ENCODE measurements at regions not wholly inside any gene's neighbourhood (a gene's known extent, or its start where the extent isn't known, plus 50 kb on each side); places are given as distances from the start of the nearest gene placed in this dataset.
A peak's percentile ranks its signal among the peaks of the same experiment; 100 is the strongest.

- DNase-seq, result no peak
These were observed 517.2 kb downstream of the PLCL1 start for GRCh38 chr2:198321522-198322088.

DNA sequence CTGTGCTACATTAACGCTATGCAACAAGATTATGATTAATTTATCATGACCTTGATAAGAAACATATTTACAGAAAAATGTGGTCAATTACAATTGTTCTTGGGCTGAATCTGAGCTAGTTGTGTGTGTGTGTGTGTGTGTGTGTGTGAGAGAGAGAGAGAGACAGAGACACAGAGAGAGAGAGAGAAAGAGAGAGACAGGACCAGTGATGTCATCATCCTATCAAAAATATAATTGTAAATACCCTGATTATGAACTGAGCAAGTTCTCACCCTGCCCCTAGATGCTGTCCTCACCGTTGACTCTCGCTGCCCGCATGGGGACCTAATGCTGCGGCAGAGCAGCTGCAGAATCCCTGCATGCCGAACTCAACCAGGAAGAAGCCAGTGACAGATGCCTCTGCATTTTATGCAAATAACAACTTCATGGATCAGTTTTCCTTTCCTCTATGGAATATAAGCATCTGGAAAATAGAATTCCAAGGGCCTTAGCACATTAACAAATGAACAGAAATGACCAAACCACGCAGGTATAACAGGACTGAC, 512.5 kb downstream of the PLCL1 start:
- DNase-seq, result no peak

GRCh38 chr2:198315791-198316630, 511.6 kb downstream of the PLCL1 start:
- no peak for DNase-seq

GRCh38 chr2:198314559-198315153, 510.3 kb downstream of the PLCL1 start:
- DNase-seq, result no peak

DNA sequence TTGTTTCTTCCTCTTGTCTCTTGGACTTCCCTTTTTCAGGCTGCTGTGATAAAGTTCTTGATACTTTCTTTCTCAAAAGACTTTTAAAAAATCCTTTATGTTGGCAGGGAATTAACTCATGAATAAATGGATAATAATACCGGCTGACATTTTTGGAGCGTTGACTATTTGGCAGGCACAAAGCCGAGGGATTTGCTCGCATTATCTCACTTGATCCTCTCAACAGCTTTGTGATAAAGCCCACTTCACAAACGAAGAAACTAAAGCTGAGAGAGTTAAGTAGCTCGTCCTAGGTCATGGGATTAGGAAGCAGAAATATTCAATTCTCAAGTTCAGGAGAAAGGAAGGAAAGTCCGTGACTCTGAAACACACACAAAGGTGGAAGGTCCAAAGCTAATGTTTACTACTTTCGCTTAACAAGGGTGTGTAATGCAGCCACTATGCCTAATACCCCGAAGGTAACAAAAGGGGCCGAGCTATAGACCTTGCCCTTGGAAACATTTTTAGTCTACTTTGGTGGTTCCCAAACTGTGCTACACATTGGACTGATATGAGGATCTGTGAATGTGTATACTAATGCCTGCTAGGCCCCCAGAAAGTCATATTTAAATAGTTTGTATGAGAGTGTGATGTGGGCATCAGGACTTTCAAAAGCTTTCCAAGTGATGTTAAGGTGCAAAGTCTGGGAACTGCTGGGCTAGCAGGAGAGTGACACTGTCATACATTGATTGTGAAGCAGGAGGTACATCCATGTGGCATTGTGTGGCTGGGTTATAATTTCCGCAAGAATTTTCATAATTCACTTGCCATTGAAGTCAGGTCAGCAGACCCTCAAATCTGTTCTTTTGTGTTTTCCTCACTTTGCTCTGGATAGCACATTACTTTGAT, 508.4 kb downstream of the PLCL1 start:
- DNase-seq, result no peak

DNA sequence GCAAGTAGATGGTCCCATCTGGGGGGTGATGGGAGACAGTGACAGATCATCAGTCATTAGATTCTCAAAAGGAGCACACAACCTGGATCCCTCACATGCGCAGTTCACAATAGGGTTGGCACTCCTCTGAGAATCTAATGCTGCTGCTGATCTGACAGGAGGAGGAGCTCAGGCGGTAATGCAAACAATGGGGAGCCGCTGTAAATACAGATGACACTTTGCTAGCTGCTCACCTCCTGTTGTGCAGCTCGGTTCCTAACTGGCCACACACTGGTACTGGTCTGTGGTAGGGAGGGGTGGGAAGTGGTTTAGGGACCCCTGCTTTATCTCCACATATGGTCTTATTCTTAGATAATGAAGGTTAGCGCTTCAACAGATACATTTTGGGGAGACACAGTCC, 506.6 kb downstream of the PLCL1 start:
- DNase-seq, result no peak

GRCh38 chr2:198309673-198310280, 505.4 kb downstream of the PLCL1 start:
- DNase-seq, result peak; percentile 40

DNA sequence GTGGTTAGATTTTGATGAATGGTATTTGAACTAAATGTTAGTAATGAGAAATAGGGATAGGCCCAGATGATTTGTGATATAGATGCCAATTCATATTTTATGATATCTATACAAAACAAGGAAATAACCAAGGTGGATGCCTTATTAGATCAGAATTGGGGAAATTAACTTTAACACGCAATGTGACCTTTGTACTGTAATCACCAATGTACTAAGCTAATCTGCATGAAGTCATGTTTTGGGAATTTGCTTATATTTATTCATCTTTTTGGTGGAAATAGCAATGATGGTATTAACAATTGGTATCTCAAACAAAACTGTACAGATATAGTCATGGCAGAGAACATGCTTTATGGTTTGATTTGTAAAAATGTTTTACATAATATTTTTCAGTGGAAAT, 504.7 kb downstream of the PLCL1 start:
- no peak for DNase-seq

DNA sequence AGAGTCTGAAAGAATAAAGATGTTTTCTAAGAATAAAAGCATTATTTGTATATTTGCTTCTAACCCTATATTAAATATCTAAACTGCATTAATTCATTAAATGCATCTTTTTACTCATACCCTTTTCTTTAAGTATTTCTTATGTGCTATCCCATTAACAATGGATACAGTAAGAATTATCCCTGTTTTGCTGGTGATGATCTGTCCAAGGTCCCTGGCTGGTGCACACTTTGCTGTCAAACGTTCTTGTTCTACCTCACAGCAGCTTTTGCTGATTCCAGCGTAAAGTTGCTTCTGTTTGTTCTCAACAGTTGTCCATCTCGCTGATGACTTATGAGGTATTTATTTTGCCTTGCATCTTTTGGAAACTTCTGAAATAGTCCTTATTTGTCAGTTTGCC, 504.0 kb downstream of the PLCL1 start:
- DNase-seq, result no peak

GRCh38 chr2:198307093-198307492, 502.7 kb downstream of the PLCL1 start:
- no peak for DNase-seq

DNA sequence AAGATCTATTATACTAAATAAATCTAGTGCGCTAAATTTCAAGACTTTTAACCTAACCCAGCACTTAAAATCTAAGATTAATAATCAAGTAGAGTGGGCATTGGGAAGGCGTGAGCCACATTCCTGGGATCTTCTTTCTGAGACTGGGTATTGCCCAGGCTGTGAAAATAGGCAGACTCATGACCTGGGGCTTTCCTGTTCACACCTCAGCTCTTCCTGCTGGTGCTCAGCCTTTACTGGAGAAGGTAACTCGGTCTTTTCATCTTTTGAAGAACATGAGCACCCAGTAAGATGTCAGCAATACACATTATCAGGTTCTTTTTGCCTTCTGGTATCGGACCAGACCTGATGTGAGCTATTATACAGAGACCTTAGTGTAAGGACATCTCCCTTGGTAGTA, 500.5 kb downstream of the PLCL1 start:
- DNase-seq, result no peak

DNA sequence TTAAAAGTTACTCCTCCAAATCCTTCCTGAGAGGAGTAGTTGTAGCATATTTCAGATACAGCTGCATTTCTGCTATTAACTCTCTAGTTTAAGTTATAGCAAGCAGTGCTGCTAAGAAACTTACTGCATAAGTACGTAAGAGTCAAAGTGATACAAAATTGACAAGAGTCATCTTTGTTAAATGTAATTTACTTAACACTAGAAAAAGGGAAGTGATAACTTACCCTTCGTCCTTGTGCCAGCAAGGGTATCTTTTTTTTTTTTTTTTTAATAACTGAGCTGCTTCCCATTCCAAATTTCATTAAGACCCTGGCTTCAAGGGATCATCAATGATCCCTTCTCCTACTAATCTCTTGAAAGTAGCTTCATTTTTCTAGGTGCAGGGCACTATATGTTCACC, 493.0 kb downstream of the PLCL1 start:
- no peak for DNase-seq

GRCh38 chr2:198296665-198297308, 492.4 kb downstream of the PLCL1 start:
- DNase-seq, result peak; percentile 45

GRCh38 chr2:198293281-198293680, 488.9 kb downstream of the PLCL1 start:
- no peak for DNase-seq

DNA sequence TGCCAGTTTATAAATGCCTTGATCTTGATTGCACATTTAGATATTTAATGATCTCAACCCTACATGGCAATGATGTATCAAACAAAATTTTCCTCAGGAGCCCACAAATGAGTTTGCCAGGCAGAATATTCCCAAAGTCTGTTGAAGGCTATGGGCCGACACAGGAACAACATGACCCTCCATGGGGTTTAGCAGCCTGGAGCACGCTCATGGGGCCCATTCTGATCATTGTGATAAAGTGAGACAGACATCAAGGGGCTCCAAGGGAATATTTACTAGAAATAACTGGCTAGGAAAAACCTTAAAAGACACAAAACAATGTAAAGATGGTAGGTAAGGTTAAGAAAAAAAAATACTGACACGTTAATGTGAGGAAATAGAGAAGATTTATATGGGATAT, 485.4 kb downstream of the PLCL1 start:
- no peak for DNase-seq

GRCh38 chr2:198287706-198288105, 483.3 kb downstream of the PLCL1 start:
- no peak for DNase-seq

GRCh38 chr2:198285216-198285615, 480.8 kb downstream of the PLCL1 start:
- DNase-seq, result no peak

DNA sequence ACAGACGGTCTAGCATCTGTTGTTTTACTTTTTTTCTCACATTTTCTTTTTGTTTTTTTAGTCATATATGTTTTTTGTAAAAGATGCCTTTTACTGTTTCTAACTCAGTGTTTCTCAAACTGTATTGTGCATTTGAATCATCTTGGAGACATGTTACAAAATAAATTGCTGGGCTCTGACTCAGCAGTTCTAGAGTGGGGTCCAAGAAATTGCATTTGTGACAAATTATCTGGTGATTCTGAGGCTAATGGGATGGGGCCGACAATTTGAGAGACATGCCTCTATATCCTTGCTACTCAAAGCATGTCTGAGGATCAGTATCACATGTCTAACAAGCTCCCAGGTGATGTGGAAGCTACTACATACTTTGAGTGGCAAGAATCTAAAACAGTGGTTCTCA, 478.8 kb downstream of the PLCL1 start:
- no peak for DNase-seq

- DNase-seq, result no peak
These were observed 477.7 kb downstream of the PLCL1 start for GRCh38 chr2:198282061-198282460.

DNA sequence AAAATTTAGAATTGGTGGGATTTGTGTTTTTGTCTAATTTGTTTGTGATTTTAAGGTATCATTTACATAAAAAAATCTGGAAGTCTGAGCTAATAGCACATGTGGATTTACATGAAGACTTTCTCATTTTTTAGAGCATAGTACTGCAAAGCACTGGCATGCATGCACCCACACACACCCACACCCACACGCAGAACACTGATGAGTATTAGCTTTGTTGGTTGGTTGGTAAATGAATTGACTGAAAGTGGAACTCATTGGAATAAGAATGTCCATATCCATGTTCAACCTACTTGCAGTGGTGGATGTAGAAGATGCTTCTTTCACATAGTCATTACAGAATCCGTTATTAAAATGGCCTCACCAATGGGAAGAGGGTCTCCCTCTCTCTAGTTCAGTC, 475.8 kb downstream of the PLCL1 start:
- no peak for DNase-seq

DNA sequence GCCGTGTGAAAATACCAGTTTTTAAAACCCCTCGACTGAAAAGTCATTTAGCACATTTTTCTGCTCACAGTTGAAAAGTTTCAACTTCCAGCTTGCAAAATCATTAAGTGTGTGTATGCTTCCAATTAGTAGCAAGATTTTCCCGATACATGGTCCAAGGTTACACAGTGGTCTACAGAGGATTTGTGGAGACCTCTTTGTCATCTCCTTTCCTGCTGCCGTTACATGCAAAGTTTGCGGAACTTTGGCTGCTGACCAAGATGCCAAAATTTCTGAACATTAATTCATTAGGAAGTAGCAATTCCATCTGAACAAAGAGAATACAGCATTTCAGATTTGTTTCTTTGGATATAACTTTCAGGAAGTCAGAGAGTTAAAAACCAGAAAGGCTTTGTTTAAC, 474.6 kb downstream of the PLCL1 start:
- DNase-seq, result no peak

- no peak for DNase-seq
These were observed 472.8 kb downstream of the PLCL1 start for GRCh38 chr2:198277181-198277580.
